HG03095 (cell line): ENCODE measurements at regions not wholly inside any gene's neighbourhood (a gene's known extent, or its start where the extent isn't known, plus 50 kb on each side); places are given as distances from the start of the nearest gene placed in this dataset.
"Not testable (repeated sequence)": the region's sequence is repeated elsewhere in the genome, so short reads cannot be mapped to it uniquely, and the experiment has no call there.

Experiments
- ATAC-seq: cut with Tn5 transposase; IDR thresholded peaks from one replicate; pipeline ENCODE4 v1.9.1; 2021; ENCODE audit warnings: moderate library complexity; ENCODE audit not compliant: unreplicated experiment

DNA sequence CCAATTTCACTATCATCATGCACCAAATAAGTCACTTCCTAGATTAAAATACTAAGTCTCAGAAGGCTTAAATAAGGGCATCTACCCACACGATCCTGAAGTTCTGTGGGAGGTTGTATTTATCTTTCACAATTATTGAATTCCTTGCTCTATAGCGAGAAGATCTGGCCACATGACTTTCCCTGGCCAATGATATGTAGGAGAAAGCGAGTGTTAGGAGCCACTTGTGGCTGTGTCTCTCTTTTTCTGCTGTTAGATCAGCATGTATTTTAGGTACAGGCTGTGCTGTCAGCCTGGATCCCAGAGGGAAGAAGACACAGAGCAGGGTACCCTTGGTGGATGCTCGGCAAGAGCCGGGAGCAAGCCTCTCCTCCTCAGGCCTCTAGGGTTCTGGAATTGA, 131.3 kb upstream of the DPP6 start:
- ATAC-seq, result no peak

DNA sequence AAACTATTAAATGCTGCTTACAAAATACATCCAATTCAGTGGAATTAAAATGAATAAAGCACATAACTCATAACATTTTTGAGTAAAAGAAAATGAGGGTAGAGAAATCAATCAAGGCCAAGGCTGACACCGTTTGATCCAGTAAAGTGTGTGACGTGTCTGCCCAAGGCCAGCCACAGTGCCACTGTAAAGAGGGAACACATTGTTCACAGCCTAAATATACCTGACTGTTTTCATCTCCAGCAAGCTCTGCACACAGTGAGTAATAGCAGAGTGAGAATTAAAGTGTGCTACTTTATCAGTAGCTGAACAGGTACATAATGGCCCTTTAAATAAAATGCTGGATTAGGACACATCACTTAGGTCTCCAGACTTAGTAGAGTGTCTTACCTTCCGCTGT, 130.8 kb upstream of the DPP6 start:
- ATAC-seq, result no peak

DNA sequence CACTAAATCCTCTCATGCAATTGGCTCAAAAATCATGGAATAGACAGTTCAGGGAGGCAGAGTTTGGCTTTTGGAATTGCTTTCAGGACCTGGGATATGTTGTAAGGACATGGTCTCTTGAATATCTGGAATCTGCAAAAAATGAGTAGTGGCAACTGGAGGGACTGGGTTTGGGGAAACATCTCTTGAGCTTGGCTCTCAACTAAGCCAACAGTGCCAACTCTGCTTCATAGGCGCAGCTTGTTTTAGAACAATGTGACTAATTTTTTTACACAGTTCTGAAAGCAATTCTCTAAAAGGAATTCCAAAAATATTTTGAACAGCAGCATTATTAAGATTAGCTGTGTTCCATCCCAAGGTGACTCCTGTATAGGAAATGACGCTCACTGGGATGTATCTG, 121.5 kb upstream of the DPP6 start:
- no peak for ATAC-seq

DNA sequence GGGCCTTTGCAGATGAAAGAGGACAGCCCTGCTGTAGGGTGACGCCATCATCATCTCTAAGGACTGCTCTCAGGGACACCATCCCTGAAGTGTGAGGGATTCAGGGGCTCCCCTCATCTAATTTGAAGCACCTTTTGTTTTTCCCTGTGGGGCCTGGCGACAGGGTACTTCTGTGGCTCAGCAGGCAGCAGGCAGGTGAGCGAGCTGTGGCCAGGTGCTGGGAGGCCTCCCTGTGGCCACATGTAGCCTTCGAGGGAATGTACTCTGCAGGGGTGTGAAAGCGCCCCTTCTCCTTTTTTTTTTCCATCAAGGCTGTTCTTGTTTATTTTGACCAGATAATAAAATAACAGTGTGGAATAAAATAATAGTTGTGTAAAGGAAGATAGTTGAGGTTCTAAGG, 118.2 kb upstream of the DPP6 start:
- no peak for ATAC-seq

DNA sequence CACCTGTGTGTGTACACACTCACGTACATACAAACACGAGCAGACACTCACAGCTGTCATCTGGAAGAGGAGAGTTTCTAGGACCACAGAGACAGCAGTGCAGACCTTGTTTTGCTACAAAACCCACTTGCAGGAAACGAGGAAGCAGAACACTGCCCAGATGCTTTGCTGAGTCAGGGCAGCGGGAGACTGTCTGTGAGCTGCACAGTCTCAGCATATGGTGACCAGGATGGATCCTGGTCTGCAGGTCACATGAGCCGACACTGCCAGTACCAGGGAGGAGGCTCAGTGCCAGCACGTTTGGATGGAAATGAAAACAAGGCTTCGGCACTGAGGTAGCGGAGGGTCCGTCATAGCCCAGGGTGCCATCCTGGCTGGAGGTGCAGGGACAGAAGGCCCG, 117.6 kb upstream of the DPP6 start:
- ATAC-seq, result no peak

DNA sequence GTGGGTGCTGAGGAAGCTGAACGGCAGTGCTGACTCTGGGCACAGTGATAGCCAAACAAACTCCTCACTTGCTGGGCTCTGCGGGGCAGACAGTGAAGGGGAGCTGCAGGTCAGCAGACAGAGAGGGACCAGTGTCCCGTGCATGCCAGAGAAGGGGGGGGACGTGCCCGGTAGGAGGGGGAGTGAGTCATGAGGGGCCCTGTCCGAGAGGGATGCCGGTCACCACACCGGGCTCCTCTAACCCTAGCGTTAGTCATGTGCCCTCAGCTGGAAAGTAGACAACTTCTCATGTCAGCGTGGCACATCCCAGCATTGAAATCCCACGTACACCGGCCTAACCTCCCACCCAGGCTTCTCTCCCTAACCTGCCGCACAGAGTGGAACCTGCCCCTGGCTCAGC, 117.1 kb upstream of the DPP6 start:
- ATAC-seq, result no peak

DNA sequence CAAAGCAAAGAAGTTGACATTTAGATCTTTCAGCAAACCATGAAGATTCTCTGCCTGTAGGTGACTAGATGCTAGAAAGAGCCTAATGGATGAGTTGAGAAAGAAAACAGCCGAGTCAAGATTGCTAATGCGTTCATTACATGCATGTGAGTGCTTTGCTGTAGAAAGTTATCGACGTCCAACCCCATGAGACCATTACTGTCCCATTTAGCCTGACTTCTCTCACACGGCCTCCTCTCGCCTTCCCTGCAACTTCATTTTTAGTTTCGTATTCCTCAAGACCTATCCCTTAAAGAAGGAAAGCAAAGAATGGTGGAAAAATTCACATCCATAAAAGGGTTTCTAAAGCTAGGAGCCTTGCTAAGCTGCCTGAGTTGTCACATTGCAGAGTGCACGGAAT, 113.7 kb upstream of the DPP6 start:
- no peak for ATAC-seq

DNA sequence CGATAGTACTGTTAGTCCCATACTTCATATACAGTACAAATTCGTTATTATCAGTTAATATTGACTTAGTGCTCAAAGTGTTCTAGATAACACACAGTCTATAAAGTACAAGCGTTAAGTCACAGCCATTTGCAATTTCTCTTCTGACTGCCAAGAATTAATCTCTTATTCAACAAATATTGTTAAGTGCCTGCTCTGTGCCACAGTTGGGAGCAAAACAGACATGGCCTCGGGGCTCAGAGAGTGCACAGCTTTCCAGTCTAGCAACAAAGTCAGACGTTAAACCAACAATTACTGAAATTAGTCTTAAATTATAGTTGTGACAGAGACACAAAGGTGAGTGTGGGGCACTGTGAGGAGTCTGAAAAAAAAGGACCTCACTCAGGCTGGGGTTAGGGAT, 113.0 kb upstream of the DPP6 start:
- ATAC-seq, result no peak

DNA sequence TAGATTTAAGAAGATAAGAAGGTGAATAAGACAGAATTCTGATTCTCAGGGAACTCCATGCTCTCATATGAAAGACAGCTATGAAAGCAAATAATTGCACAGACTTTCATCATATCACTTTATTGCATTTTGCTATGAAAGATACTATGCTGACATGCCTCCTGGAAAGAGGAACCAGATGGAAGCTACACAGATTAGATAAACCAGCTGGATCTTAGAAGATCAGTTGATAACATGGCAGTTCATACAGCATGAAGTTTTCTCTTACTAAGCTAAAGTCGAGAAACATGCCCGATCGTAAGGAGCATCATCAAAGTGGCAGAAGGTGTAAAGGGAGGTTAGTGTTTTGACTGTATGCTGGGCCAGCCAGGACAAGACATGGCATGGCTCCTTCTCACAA, 112.5 kb upstream of the DPP6 start:
- ATAC-seq, result no peak

DNA sequence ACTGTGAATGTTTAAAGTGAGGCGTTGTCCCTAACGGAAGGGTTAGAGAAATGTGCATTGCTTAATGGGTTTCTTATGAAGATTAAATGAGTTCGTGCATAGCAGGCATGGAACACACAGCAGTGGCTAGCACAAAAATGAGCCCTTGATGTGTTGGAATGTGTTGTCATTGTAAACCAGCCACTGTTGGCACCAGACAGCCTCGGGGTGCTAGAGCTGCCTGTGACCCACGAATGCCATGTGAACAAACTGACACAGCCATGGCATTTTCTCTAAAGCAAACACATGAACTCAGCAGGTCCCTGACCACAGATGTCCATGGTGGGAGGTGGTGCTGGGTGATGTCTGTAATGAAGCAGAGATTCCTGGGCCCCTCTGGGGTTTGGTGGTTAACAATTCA, 111.1 kb upstream of the DPP6 start:
- no peak for ATAC-seq

DNA sequence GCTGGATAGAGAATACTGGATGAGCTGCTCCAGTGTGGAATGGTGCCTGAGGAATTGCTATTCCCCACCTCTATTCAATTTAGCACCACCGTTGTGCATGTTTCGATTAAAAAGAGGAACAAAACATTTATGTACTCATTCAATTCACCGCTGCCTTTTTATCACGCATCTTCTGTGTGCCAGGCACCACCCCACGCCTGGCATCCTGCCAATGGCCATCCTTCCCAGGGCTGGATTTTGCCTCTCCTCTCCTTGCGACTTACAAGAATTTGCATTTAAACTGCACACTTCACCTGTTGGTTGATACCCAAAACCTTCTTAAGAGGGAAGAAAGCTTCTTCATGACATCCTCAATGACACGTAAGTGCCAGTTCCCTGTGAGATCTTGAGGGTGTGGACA, 110.2 kb upstream of the DPP6 start:
- ATAC-seq, result no peak

DNA sequence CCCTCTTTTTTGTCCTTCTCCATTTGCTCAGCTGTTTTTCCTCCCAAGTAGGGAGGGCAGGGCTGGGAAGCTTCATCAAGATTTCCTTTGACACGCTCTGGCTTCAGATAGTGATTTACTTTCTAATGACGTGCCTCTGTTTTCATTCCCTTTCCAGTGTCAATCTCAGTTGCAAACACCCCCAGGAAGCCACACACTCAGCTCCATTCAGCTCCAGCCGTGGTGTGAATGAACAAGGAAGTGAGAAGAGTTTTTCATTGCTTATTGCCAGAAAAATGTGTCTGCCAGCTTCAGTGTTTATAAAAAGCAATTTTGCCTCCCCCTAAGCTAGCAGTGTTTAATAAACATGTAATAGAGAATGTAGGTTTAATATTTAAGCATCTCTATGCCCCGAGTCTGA, 108.7 kb upstream of the DPP6 start:
- no peak for ATAC-seq

DNA sequence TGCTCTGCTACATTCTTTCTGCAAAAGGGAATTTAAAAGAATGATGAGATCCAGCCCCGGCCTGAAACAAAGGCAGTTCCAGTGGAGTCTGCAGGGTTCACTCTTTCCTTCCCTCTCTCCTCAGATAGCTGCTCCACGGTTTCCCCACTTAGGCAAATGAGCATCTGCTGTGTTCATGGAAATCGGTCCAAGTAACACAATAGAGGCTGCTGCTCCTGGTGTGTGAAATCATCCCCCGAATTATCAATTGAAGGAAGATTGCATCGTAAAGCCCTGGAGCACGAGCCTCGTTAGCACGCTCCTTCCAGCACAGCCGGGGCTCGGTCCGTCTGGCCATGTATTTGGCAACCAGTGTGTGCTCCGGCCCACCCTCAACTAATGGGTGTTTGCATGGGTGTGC, 108.3 kb upstream of the DPP6 start:
- ATAC-seq, result no peak

DNA sequence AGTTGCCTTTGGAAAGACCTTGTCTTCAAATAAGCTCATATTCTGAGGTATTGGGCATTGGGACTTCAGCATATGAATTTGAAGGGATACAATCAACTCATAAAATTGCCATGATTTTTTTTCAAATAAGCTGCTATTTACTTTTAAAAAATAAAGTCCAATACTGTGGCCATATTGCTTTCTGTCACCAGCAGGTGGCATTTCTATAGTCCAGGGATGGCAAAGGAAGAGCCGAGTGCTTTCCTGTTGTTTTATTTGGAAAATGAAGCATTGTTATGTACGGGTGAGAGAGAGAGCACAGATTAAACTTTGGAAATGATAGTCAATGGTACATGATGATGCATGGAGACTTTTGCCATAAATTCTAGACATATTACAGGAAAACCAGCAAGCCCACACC, 104.1 kb upstream of the DPP6 start:
- no peak for ATAC-seq

DNA sequence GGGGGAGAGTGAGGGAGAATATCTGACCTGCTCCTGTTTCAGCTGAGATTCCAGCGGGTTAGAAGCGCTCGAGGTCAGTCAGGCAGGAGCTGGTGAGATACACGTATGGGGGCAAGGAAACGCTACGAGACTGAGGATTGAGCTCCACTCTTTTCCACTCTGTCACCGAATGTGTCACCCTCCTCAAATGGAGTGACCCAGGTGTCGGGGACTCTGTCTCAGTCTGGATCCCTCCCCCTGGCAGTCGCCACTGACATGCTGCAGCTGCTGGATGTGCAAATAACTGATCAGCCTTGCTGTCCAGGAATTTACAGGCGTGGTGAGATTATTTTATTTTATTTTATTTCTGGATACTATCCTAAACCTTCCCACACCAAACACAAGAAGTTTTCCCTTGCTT, 100.9 kb upstream of the DPP6 start:
- no peak for ATAC-seq

DNA sequence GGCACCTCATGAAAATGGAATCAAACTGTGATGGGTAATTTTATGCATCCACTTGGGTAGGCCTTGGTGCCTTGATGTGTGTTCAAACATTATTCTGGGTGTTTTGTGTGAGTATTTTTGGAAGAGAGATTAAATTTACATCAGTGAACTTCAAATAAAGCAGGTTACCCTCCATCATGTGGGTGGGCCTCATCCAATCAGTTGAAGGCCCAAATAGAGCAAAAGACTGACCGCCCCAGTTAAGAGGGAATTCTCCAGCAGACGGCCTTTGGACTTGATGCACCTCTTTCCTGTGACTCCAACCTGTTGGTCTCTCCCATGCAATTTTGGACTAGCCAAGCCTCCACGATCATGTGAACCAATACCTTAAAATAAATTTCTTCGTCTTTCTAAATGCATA, 97.7 kb upstream of the DPP6 start:
- ATAC-seq, result no peak

DNA sequence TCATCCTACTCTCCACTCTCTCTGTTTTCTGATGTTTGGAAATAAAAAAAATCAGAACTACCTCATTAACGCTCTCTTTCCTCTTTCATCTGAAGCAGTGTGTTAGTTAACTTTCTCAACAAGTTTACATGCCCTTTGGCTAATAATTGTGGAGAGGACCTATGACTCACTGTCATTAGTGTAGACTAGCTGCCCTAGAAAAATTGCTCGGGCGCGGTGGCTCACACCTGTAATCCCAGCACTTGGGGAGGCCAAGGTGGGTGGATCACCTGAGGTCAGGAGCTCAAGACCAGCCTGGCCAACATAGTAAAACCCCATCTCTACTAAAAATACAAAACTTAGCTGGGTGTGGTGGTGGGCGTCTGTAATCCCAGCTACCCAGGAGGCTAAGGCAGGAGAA, 94.5 kb upstream of the DPP6 start:
- ATAC-seq, result not testable (repeated sequence)

DNA sequence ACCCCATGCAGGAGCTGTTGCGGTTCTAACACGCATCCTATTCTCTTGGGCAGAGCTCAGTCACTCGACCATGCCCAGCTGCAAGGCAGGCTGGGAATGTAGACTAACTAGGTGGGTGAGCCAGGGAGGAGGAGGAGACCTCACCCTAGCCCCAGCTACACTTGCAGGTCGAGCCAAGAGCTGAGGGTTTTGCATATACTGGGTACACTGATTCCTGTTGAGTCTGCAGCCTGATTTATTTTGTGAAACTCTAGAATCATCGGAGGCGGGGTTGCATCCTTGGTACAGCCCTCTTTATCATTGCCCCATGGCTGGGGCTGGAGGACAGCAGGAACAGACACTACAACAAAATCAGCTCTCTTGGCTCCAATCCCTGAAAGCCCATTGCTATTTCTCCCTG, 93.8 kb upstream of the DPP6 start:
- ATAC-seq, result not testable (repeated sequence)

DNA sequence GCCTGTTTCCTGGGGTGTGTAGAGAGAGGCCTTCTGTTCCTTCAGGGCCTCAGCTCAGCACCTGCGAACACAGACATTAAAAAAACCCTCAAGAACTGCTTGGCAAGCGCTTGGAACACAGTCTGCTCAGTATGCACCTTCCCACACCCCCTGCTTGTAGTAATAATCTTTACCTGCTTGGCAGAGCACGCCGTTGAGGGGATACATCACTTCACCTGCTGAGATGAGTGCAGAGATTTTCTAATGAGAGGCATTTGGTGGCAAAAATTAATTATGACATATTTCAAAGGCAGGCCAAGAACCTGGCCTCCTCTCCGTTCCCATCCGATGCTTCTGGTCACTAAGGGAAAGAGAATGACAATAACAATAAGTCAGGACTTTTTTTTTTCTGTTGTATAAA, 93.4 kb upstream of the DPP6 start:
- ATAC-seq, result not testable (repeated sequence)

DNA sequence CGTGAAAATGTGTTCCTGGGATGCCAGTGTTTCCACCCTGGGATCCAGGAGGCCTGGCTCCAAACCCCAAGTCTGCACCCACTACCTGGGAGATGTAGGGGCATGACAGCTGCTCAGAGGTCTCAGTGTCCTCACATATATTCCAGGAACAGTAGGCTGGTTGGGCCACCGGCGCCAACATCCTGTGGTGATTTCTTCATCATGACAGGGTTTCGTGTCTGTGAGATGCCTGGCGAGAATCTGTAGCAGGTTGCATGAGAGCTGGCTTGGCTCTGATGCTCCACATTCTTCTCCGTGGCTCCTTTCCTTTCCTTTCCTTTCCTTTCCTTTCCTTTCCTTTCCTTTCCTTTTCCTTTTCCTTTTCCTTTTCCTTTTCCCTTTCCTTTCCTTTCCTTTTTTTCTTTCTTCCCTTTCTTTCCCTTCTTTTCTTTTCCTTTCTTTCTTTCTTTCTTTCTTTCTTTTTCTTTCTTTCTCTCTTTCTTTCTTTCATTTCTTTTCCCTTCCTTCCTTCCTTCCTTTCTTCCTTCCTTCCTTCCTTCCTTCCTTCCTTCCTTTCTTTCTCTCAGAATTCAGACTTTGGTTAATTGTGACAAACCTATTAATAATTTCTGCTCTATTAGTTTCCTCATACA, 87.6 kb upstream of the DPP6 start:
- ATAC-seq, result not testable (repeated sequence)

DNA sequence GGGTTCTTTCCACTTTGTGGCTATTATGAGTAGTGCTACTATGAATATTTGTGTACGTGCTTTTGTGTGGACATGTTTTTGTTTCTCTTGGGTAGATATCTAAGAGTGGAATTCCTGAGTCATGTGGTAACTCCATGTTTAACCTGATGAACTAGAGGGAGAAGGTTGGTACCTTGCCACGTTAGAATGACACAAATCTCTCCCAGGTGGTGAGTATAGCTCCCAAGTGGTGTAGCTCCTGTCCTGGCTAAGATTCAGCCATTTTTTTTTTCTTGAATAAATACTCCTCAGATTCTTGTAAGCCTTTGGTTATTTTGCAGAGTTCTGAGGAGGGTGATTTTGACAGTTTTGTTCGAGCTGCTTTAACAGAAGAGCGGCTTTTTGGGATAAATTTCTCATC, 83.2 kb upstream of the DPP6 start:
- ATAC-seq, result not testable (repeated sequence)

DNA sequence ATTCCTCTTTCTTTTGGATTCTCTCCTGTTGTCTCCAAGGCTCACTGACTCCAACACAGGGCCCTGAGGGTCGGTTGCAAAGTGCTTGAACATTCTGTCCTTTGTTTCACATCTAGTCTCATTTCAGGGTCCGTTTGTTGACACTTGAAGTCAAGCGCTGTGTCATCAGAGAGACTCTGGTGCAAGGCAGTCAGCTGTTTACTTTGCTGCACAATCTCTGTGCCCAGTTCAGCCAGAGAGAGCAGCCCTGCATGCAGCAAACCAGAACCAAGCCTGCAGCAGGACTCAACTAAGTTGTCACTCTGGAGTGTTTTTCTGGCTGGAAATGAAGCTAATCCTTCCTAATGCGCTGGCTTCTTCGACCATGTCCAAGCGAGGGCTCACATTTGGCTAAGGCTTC, 77.6 kb upstream of the DPP6 start:
- not testable (repeated sequence) for ATAC-seq

DNA sequence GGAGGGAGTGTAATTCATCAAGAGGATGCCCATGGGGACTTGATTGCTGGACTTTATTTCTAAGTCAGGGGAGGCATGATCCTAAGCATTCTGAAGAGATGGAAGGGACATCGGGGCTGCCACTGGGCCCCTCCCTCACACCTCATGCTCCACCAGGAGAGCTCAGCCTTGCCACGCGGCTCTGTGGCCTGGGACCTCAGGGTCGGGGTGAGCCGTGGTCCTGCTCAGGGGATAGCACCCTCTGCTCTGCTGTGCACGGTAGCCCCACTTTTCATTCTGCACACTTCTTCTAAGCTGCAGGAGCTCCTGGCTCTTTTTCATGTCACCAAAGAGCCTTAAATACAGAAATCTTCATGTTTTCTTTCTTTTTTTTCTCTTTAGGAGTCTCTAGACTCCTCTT, 75.5 kb upstream of the DPP6 start:
- not testable (repeated sequence) for ATAC-seq

DNA sequence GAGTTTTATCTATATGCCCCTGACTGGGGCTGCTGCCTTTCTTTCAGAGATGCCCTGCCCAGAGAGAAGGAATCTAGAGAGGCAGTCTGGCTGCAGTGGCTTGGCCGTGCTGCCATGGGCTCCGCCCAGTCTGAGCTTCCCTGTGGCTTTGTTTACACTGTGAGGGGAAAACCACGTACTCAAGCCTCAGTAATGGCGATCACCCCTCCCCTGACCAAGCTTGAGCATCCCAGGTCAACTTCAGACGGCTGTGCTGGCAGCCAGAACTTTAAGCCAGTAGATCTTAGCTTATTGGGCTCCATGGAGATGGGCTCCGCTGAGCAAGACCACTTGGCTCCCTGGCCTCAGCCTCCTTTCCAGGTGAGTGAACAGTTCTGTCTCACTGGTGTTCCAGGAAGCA, 69.0 kb upstream of the DPP6 start:
- ATAC-seq, result not testable (repeated sequence)
